ENCODE measurements at regions not wholly inside any gene's neighbourhood (a gene's known extent, or its start where the extent isn't known, plus 50 kb on each side); places are given as distances from the start of the nearest gene placed in this dataset.

DNA sequence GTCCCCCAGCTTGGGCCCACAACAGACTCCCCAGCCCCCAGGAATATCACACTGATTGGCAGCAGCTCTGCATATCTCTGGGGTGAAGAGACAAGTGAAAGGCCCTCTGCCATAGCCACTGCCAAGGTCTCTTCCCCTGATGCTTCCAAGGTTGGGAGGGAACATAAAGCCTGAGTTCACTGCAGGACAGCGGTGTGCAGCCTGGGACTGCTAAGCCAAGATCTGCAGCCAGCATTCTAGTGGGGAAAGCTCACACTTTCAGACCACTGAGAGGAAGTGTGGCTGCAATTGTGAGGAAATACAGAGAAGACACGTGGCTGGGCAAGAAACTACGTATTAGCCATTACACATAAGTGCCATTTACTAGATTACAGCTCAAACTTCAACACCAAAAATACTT, 100.7 kb downstream of the MAIP1 start:
- no peak for ATAC-seq

DNA sequence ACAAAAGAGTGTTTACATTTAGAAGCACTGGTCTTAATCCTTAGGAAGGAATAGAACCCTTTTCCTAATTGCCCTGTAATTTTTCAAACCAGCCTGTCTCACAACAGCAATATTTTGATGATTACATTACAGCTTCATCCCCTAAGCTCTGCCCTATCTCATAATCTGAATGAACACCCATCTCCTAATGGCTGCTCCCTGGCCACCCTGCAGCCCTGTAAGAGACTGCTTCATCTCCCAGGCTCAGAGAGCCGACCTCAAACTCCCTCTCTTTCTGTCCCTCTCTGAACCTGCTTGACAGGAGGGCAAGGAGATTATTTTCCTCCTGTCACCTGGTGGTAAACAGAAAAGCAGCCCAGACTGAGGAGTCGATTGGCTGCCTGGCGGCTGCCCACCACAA, 107.8 kb downstream of the MAIP1 start:
- no peak for ATAC-seq

DNA sequence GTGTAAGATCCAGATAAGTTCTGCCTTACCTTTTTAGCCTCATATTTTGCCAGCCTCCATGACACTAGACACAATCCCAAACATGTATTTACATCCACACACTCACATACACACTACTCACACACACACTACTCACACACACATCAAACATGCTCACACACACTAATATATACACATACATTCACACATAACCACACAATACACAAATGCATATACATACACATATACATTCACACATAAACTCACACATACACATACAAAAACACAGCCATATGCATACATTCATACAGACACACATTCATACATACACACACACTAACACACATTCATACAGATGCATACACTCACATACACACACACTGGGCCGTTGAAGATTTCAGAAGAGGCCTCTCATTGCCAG, 109.5 kb downstream of the MAIP1 start:
- ATAC-seq = no peak

DNA sequence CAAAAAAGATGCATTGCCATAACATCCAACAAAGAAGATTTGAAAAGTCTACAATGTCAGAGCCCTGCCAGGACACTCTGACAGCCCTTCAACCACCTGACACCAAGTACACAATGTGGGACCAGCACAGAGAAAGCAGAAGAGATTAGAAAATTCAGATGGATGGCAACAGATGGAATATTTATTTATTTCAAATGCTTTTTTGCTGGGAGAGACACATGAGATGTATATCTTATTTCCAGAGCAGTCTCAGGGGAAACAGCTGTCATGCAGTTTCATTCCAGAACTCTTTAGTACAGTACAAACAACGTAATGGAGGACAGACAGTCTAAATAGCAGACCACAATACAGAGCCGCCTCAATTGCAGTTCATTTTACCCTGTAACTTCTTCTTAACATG, 110.1 kb downstream of the MAIP1 start:
- no peak for ATAC-seq

DNA sequence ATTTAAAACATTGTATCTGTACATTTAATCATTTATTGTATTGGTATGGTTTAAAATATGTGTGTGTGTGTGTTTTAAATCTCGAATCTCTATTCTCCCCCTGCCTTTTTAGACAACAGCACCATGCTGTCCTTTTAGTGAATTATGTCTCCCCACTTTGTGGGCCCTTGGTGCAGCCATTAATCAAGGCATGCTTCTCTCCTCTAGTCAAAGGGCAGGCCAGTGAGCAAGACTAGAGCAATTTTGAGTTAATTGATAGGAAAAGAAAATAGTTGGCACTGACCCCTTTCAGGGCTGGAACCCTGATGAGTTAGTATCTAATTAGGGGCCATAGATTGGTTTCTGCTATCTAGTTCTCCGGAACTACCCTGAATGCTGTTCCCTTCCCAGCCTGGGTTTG, 111.0 kb downstream of the MAIP1 start:
- ATAC-seq = no peak

DNA sequence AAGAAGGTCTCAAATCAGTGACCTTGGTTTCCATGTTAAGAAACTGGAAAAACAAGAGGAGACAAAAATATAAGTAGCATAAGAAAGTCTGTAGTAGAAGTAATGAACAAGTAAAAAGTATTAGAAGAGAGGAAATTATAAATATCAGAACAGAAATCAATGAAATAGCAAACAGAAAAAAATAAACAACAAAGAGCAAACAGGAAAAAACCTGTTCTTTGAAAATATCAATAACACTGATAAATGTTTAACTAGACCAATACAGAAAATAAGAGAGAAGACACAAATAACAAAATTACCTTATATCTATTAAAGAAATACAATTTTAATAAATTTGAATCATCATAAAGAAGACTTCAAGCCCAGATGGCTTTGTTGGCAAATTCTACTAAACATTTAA, 113.3 kb downstream of the MAIP1 start:
- no peak for ATAC-seq

DNA sequence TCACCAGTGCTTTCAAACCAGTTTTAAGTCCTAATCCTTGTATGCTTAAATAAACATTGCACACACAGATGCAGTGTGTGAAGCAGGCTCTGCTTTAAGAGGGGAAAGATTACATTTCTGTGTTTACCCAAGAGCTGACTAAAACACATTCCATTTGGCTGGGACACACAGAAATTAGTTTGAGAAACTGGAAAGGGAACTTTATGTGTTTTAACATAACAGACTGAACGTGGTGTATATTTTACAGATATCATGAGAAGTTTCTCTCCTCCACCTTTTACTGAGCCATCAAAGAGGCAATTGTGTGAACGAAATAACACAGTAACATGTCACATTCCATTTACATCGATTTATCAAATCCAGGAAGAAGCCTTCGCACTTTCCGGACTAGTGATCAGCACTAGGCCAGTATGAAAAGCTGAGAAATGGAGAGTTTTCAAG, 121.8 kb downstream of the MAIP1 start:
- ATAC-seq = no peak

DNA sequence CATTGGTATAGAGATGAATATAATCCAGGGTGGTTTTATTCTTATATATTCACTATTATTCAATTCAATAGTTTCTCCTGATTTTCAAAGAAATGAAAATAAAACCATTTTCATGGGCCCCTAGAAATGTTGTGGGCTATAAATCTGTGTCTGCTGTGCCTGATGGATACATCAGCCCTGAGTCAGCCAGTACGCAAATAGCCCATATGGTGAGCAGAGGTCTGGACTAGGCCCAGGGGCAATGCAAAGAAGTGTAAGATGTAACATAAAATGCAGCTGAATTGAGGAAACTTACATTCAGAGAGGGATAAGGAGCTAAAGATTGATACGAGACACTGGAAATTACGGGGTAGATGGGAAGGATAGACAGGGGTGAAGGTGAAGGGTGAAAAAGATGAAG, 122.5 kb downstream of the MAIP1 start:
- ATAC-seq = no peak

DNA sequence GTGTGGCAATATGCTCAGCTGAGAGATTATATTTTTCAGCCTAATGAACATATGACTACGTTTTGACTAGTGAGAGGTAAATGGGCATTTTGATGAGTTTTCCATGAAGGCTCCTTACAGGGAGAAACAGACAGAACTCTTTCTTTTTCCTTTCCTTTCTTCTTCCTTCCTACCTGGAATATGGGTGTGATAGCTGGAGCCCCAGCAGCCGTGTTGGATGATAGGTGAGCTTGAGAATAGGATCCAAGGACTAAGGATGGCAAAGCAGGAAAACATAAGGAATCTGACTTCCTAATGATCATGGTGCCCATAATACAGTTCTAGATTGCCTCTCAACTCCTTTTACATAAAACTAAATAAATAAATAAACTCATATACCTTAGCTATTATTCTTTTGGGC, 124.0 kb downstream of the MAIP1 start:
- ATAC-seq = no peak

DNA sequence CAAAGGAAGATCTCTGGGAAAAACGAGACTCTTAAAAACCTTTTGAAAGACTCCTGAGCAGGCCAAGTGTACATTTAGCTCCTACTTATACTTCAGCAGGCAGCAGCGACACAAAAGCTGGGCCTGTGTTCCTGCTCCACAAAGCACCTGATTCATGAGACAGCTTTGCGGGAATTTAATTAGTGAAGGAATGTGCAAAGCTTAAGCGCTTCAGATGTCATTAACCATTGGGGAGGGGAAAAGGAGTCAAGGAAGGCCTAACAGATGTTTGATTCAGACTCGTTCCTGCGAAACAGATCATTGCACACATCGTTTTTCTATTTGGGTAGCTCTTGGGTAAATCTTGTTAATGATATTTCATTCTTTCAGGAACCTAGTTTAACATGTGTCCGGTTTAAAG, 125.9 kb downstream of the MAIP1 start:
- ATAC-seq = no peak

DNA sequence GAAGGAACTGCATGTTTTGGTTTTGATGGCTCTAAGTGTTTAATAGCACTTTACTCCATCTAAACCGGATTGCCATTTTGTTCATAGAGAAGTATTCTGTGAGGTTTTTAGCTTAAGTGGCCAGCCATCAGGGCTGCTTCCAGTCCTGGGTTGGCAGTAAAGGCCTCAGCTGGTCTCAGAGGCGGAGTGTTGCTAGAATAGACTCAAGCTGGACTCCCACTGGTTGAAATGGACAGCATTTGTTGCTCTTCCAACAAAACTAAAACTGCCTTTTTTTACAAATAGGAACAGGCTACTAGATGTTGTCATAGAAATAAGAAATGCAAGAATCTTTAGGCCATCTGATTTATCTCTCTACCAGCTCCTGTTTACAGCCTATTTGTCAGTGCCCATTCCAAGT, 126.4 kb downstream of the MAIP1 start:
- no peak for ATAC-seq

DNA sequence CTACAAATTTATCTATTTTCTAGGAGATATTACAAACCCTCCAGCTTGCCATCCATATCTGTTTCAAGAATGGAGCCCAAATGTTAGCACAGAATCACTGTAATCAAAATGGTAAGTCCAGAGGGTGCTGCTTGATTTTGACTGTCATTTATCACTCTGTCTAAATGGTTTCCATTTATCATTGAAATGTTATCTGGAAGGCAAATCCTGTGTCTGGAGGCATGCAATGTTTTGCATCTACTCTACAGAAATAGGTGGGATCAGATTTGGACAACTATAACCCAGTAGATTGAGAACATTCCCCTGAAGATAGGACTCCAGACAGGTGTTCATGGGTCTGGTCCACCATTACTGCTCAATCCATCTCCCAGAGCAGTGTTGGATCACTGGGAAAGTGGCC, 128.7 kb downstream of the MAIP1 start:
- no peak for ATAC-seq

DNA sequence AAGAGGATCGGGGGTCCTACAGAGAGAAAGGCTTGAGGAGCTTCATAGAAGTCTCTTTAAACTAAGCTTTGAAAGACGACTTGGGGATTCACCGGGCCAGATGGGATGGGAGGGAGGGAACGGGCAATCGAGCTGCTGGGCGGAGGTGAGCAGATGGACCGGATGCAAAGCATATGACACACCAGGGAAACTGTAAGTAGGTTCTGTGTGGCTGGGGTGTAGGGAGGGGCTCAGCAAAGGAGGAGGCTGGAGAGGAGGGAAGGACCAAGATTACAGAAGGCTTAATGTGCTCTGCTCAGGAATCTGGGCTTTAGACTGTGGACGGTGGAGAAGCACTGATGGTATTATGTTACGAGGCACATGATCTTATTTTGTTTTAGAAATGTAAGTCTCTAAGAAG, 131.5 kb downstream of the MAIP1 start:
- ATAC-seq = no peak

DNA sequence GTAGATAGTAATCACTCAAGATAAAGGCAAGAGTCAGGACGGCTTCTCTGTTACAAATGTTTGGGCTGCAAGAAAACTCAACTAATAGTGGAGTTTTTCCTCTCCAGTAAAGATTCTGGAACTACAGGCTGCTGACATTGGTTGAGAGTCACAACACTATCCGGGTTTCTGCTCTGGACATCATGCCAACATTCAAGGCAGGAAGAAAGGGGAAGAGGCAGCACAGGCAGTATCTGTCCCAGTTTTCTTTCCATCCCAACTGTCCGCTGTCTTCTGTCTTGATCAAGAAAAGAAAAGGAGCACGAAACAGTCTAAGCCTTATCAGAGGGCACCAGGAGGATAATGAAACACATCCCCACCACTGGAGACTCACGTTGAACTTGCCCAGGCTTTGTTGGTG, 132.1 kb downstream of the MAIP1 start:
- ATAC-seq = no peak

DNA sequence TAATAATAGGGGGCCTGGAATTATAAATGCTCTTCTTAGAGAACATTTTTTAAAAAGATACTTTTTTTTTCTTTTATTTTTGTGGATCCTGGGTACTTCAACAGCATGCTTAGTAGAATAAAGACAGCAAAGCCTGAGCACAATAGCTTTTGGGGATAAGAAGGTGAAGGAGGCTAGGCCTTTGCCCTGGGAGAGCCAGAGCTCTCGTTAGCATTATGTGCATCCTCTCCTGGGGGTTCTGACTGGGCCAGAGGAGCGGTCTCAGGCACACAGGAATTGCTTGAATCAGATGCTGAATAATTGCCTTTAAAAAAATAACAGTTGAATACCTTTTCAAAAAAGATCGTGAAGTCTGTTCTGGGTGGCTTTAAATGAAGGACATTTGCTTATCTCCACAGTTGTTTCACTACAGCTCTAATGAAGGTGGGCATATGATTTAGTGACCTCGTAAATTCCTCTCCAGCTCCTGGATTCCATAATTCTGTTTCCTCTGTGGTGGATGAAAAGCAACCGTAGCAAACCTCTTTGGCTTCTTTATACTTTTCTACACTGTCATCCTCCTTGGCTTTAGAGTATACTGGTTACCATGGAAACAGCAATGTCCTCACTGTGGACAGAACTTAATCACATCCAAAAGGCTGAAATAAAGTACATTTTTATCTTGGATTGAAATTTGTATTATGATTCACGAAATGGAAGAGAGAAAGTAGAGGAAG, 133.8 kb downstream of the MAIP1 start:
- ATAC-seq = no peak

DNA sequence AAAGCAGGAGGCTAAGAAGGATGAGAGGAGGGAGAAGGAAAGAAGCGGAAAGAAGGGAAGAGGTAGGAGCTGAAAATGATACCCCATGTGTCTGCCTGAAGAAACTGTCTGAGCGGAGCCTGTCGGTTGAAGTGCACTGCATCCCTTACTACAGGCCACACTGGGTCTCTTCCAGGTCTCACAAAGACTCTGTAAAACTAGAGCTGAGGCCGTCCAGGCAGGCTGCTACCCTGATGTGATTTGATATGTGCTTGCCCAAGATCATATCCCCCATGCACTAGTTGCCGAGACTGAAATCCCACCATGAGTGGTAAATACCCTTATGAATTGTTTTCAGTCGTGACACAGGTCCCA, 134.4 kb downstream of the MAIP1 start:
- no peak for ATAC-seq

DNA sequence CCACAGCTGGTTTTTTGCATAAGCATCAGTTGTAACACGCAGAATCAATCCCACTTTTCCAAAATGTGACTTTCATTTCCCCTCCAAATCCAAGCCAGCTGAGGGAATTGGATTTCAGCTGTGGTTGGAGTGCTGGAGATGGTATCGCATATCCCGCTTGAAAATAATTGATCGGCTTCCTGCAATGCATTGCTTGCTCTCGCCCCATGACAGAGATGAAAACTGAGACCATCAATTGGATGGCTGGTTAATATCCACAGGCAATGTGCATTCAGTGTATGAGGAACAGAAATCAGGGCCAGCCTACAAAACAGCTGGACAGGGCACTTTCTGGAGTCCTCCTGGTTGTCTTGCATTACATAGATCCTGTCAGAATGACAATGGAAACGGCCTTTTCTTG, 135.3 kb downstream of the MAIP1 start:
- ATAC-seq = no peak

DNA sequence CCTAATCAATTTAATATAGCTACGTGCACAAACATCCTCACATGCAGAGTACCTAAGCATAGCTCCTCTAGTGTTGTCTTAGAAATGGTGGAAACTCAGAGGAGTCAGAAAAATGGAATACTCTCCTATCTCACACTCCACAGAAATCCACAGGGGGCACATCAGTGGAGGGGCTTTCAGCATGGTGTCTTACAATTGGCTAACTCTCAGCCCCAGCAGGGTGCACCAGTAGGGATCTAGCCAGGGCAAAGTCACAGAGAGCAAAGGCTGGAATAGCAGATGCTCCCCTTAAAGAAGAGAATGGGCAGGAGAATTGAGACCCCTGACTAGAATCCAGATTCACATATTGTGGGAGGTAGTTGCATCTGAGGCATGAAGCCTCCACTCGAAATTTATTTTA, 135.7 kb downstream of the MAIP1 start:
- ATAC-seq = no peak

DNA sequence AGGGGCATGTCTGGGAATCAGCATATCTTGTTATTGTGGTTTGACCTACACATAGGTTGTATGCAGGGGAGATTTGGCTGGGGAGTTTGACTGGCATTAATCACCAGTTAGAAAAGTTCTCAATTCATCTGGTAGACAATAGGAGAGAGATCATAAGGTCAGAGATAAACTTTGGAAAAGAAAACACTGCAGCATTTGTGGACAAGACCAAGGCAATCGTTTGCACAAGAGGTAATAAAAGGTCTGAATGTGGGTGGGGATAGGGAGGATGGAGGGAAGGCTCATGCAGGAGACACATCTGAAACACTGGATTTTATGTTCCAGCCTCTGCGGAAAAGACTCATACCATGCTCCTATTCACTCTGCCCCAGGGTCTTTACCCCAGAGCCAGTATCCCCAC, 136.9 kb downstream of the MAIP1 start:
- ATAC-seq = no peak

DNA sequence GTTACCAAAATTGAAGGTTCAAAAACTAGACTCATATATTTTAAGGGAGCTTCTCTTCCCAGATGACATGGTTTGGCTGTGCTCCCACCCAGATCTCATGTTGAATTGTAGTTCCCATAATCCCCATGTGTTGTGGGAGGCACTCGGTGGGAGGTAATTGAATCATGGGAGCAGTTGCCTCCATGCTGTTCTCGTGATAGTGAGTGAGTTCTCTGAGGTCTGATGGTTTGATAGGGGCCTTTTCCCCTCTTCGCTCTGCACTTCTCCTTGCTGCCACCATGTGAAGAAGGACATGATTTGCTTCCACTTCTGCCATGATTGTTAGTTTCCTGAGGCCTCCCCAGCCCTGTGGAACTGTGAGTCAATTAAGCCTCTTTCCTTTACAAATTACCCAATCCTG, 140.1 kb downstream of the MAIP1 start:
- no peak for ATAC-seq

DNA sequence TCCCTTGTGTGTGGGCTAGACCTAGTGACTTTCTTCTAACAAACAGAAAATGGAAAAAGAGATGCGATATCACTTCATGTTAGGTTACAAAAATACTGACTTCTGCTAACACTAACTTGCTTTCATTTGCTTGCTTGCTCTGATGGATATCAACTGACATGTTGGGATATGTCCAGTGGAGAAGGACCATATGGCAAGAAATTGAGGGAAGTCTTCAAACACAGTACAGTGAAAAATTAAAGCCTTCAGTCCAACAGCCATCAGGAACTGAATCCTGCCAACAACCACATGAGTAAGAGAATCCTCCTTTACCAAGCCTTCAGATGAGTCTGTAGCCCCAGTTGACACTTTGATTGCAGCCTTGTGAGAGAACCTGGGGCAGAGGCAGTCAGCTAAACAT, 143.9 kb downstream of the MAIP1 start:
- ATAC-seq = no peak

DNA sequence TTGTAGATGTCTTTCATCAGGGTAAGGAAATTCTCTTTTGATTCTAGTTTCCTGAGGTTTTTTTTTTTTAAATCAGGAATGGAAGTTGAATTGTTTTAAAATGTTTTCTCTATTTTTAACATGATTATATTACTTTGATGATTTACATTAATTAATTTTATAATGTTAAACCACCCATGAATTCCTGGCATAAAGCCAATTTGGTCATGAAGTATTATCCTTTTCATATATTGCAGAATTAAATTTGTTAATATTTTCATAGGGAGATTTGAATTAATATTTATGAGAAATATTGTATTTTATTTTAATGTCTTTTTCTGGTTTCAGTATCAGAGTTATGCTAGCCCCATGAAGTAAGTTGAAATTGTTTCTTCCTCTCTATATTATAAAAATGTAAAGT, 144.6 kb downstream of the MAIP1 start:
- no peak for ATAC-seq

DNA sequence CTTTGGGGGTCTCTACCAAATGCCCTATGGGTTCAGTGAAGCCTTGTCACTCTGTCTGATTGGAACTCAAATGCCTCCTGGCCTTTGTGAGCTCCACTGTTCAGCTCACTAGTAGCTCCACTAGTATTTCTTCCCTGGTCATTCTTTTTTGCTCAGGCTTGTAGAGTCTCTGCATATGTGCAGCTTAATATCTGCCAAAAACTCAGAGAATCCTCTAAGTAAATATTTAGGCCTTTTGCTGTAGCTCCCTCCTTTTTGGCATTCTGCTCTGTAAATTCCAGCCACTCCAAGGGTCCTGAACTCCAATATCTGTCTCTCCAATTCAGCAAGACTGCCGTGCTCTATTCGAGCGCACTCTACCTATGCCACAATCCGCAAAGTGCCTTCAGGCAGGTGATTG, 146.5 kb downstream of the MAIP1 start:
- ATAC-seq = no peak

DNA sequence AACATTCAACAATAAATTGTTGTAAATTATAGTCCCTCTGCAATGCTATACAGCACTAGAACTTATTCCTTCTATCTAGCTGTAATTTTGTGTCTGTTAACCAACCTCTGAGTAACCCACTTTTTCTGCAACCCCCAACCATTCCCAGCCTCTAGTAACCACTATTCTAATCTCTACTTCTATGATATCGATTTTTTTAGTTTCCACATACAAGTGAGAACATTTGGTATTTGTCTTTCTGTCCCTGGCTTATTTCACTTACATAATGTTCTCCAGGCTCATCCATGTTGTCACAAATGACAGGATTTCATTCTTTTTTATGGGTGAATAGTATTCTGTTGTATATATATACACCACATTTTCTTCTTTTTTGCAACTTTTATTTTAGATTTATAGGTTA, 147.6 kb downstream of the MAIP1 start:
- ATAC-seq = no peak

DNA sequence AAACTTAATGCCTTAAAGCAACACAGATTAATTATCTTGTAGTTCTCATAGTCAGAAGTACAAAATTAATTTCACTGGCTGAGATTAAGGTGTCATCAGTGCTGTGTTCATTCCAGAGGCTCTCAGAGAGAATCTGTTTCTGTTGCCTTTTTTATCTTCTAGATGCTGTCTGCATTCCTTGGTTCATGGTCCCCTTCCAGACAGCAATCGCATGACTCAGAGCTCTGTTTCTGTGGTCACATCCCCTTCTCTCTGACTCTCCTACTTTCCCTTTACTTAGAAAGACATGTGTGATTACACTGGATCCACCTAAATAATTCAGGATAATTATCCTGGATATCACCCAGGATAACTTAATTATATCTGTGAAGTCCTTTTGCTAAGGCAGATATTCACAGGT, 148.6 kb downstream of the MAIP1 start:
- no peak for ATAC-seq
